ENCODE measurements at regions not wholly inside any gene's neighbourhood (a gene's known extent, or its start where the extent isn't known, plus 50 kb on each side); places are given as distances from the start of the nearest gene placed in this dataset.

GRCh38 chr6:22913612-22914011, 344.2 kb downstream of the HDGFL1 start:
- Histone ChIP-seq H3K4me2 (ENCODE audit: insufficient read depth, low read length) (no peak overlapping the region), H3K9me3 (replicated peaks; ENCODE audit: control insufficient read depth, insufficient read depth, low read length) (no peaks in the 10 kb centered on the region), H3K27ac (ENCODE audit: insufficient read depth, low read depth, low read length) (no peak overlapping the region), H3K4me1 (ENCODE audit: control insufficient read depth, extremely low read depth, insufficient read depth, low read length) (no peaks in the 10 kb centered on the region), H3K79me2 (ENCODE audit: control insufficient read depth, insufficient read depth, low read length) (no peaks in the 10 kb centered on the region), H3K27me3 (ENCODE audit: control insufficient read depth in 2 of 2, insufficient read depth in 2 of 2, low read length in 2 of 2) (no peaks in the 10 kb centered on the region), H3K9ac (replicated peaks; ENCODE audit: extremely low read depth, insufficient read depth, low read length) (no peak overlapping the region), H2AFZ (ENCODE audit: low read depth, low read length) (no peak overlapping the region), H3K4me3 (replicated peaks in 1 of 3; ENCODE audit: insufficient read depth in 1 of 3, low read depth in 1 of 3, low read length in 3 of 3) (no peak overlapping the region), H4K20me1 (replicated peaks; ENCODE audit: control insufficient read depth, extremely low read depth, insufficient read depth, low read length) (no peaks in the 10 kb centered on the region), H3K36me3 (ENCODE audit: control insufficient read depth in 2 of 2, extremely low read depth in 1 of 2, insufficient read depth in 2 of 2, low read length in 2 of 2) (no peaks in the 10 kb centered on the region), H3K9me1 (replicated peaks; ENCODE audit: control insufficient read depth, extremely low read depth, insufficient read depth, low read length) (no peaks in the 10 kb centered on the region)
- intact Hi-C loops (cut with micrococcal nuclease) (no loop called here), dilution Hi-C loops (cut with MboI; ENCODE audit: extremely low pct_ligation_motif_present, low sequenced_read_pairs) (no loop called here)
- DNase-seq (ENCODE audit: low read depth, low spot score) (no peak), FAIRE-seq (no peak)
- TF ChIP-seq CTCF (IDR thresholded peaks at IDR 0.05; ENCODE audit: extremely low read depth in 1 of 2, insufficient read depth in 1 of 2, low read depth in 1 of 2, low read length in 2 of 2): no peak
- no peak for TF ChIP-seq MYC (IDR thresholded peaks at IDR 0.05; ENCODE audit: low read depth, low read length)
- TF ChIP-seq GATA2 (IDR thresholded peaks at IDR 0.05; ENCODE audit: insufficient read depth, insufficient read length, low read depth, low read length): no peak
- TF ChIP-seq EZH2 (IDR thresholded peaks at IDR 0.05; ENCODE audit: borderline replicate concordance, low read depth, low read length, severe bottlenecking): no peak
- TF ChIP-seq POLR2AphosphoS5 (IDR thresholded peaks at IDR 0.05; ENCODE audit: insufficient read depth, low read depth, low read length): no peak
- no peak for TF ChIP-seq MAX (IDR thresholded peaks at IDR 0.05; ENCODE audit: insufficient read depth, insufficient read length)
- TF ChIP-seq FOS (IDR thresholded peaks at IDR 0.05; ENCODE audit: borderline replicate concordance, insufficient read depth, low read length): no peak
- ChIA-PET POLR2A (no interaction called here), CTCF (no interaction called here)
- BruUV-seq (replicated peaks): no TSS peak
